CD4-positive, alpha-beta T cell (primary cell): ENCODE measurements at regions not wholly inside any gene's neighbourhood (a gene's known extent, or its start where the extent isn't known, plus 50 kb on each side); places are given as distances from the start of the nearest gene placed in this dataset.

Source experiments
- ATAC-seq: fragments of 200-7000 bp; cut with Tn5 transposase; one replicate; pipeline ENCODE4 v1.10.0; 2022; ENCODE audit warnings: mild to moderate bottlenecking; ENCODE audit not compliant: poor library complexity
- CTCF ChIA-PET: fragments of 350-600 bp; sonication (Branson Sonifier 250); formaldehyde crosslinking; loops from one replicate; lab custom pipeline; 2021; ENCODE audit warnings: antibody characterized with exemption, inconsistent platforms; lab: Charles Lee
- POLR2A ChIA-PET: fragments of 350-600 bp; sonication (Branson Sonifier 250); formaldehyde crosslinking; loops from one replicate; lab custom pipeline; 2021; ENCODE audit warnings: antibody characterized with exemption, inconsistent platforms; lab: Charles Lee
- DNase-seq, 14 experiments: peaks; one replicate each; pipeline ENCODE4 v3.0.0-alpha.2; 2013 to 2020; ENCODE audit warnings: mixed read lengths in 2 of 14
- H3K27ac ChIP-seq, 2 donors: one replicate each; pipeline versions ENCODE4 v1.5.1 to v1.7.0; 2013; ENCODE audit warnings: low read length in 2 of 2, low read depth in 1 of 2, mild to moderate bottlenecking in 1 of 2
- H3K27me3 ChIP-seq, 2 experiments: 1 replicate in 1 of 2; 2 replicates in 1 of 2; pipeline versions ENCODE4 v1.6.1 to v1.7.0; 2013; ENCODE audit warnings: low read length in 2 of 2, control low read depth in 1 of 2, mild to moderate bottlenecking in 1 of 2, moderate library complexity in 1 of 2; ENCODE audit not compliant: insufficient read depth in 2 of 2, control insufficient read depth in 1 of 2
- H3K36me3 ChIP-seq: one replicate; pipeline ENCODE4 v1.6.1; 2013; ENCODE audit warnings: low read length, control low read depth; ENCODE audit not compliant: insufficient read depth
- H3K4me1 ChIP-seq: one replicate; pipeline ENCODE4 v1.6.1; 2013; ENCODE audit warnings: low read length, control low read depth; ENCODE audit not compliant: insufficient read depth
- H3K4me3 ChIP-seq: one replicate; pipeline ENCODE4 v1.5.1; 2013; ENCODE audit warnings: mild to moderate bottlenecking, low read length, moderate library complexity
- H3K9me3 ChIP-seq, 2 experiments: 1 replicate in 1 of 2; 2 replicates in 1 of 2; pipeline versions ENCODE4 v1.6.1 to v1.7.0; 2013; ENCODE audit warnings: low read length in 2 of 2, mild to moderate bottlenecking in 2 of 2, control low read depth in 1 of 2, moderate library complexity in 1 of 2; ENCODE audit not compliant: control insufficient read depth in 1 of 2, insufficient read depth in 1 of 2
- H3K27ac Mint-ChIP-seq: one replicate; pipeline ENCODE4 v1.8.0; 2020; ENCODE audit warnings: mixed read lengths
- H3K27me3 Mint-ChIP-seq: one replicate; pipeline ENCODE4 v1.8.0; 2021; ENCODE audit warnings: mixed read lengths
- H3K36me3 Mint-ChIP-seq: one replicate; pipeline ENCODE4 v1.8.0; 2021; ENCODE audit warnings: low read depth, mixed read lengths
- H3K4me1 Mint-ChIP-seq: one replicate; pipeline ENCODE4 v1.8.0; 2021; ENCODE audit warnings: low read depth, mixed read lengths
- H3K4me3 Mint-ChIP-seq: one replicate; pipeline ENCODE4 v1.8.0; 2020; ENCODE audit warnings: mild to moderate bottlenecking, mixed read lengths
- H3K9me3 Mint-ChIP-seq: one replicate; pipeline ENCODE4 v1.8.0; 2020; ENCODE audit warnings: mixed read lengths
- intact Hi-C, 2 experiments: fragments of 100-400 bp; cut with DNase I in 1 of 2; cut with micrococcal nuclease in 1 of 2; formaldehyde crosslinking; loops; one replicate each; pipeline versions ENCODE4 v1.15.1 to v1.9.0; 2023 to 2025; cut with DNase I, micrococcal nuclease
- TF ChIP-seq, protein P1 (sequence below): fragments of 200-600 bp; IDR thresholded peaks from one replicate; pipeline ENCODE4 v1.8.0; 2022; ENCODE audit warnings: antibody characterized with exemption, mild to moderate bottlenecking

DNA sequence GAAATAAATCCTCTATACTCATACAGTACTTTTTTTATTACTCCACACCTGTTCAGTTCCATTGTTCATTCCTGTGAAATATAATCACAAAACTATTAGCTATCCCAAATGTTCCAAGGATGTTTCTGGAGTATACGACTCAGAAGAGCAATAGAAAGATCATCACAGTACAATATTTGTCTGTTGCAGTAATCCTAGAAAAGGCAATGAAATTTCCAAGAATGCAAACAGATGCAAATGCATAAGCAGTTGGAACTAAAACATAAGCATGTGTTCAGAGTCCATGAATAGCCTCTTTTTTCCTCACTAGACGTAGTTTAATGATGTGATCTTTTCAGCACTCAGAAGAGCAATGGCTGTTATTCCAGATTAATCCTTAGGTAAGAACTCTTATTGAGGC, 55.2 kb downstream of the RTL3 start:
- no peaks in the 10 kb centered on the region for H3K9me3 ChIP-seq
- no peaks in the 10 kb centered on the region for H3K36me3 ChIP-seq
- no peak overlapping the region for H3K27ac ChIP-seq
- H3K4me1 ChIP-seq, result no peaks in the 10 kb centered on the region
- ChIA-PET CTCF (no interaction called here), POLR2A (interaction anchor here (0.6 kb wide), 2 partner anchors 138 to 1519 kb away, joined by 3 to 4 read pairs; no protein-coding TSS in a partner anchor)
- ATAC-seq, result no peak
- H3K36me3 Mint-ChIP-seq, result no peaks in the 10 kb centered on the region
- no peak overlapping the region for H3K4me3 Mint-ChIP-seq
- H3K27me3 Mint-ChIP-seq, result no peaks in the 10 kb centered on the region
- DNase-seq, result no peak
- intact Hi-C loops, result no loop called here
- H3K4me1 Mint-ChIP-seq, result no peaks in the 10 kb centered on the region
- TF ChIP-seq, protein P1, sequence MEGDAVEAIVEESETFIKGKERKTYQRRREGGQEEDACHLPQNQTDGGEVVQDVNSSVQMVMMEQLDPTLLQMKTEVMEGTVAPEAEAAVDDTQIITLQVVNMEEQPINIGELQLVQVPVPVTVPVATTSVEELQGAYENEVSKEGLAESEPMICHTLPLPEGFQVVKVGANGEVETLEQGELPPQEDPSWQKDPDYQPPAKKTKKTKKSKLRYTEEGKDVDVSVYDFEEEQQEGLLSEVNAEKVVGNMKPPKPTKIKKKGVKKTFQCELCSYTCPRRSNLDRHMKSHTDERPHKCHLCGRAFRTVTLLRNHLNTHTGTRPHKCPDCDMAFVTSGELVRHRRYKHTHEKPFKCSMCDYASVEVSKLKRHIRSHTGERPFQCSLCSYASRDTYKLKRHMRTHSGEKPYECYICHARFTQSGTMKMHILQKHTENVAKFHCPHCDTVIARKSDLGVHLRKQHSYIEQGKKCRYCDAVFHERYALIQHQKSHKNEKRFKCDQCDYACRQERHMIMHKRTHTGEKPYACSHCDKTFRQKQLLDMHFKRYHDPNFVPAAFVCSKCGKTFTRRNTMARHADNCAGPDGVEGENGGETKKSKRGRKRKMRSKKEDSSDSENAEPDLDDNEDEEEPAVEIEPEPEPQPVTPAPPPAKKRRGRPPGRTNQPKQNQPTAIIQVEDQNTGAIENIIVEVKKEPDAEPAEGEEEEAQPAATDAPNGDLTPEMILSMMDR, result no peak
- H3K4me3 ChIP-seq, result no peak overlapping the region
- H3K27me3 ChIP-seq, result no peaks in the 10 kb centered on the region
- no peak overlapping the region for H3K27ac Mint-ChIP-seq
- no peaks in the 10 kb centered on the region for H3K9me3 Mint-ChIP-seq

- Histone ChIP-seq H3K4me3 (no peak overlapping the region), H3K27me3 (no peaks in the 10 kb centered on the region), H3K4me1 (no peaks in the 10 kb centered on the region), H3K36me3 (no peaks in the 10 kb centered on the region), H3K9me3 (no peaks in the 10 kb centered on the region), H3K27ac (no peak overlapping the region)
- Mint-ChIP-seq H3K27ac (no peak overlapping the region), H3K4me1 (no peaks in the 10 kb centered on the region), H3K27me3 (no peaks in the 10 kb centered on the region), H3K4me3 (no peak overlapping the region), H3K36me3 (no peaks in the 10 kb centered on the region), H3K9me3 (peaks cover 3% of the 10 kb centered on the region)
- intact Hi-C loops, result no loop called here
- DNase-seq (peak in 1 of 14 experiments; percentile 3), ATAC-seq (no peak)
- TF ChIP-seq, protein P1, result no peak
- CTCF ChIA-PET, result no interaction called here
- POLR2A ChIA-PET, result no interaction called here
Measured at GRCh38 chrX:78595901-78596502, 63.1 kb downstream of the RTL3 start.

GRCh38 chrX:78593701-78594100, 65.4 kb downstream of the RTL3 start:
- Histone ChIP-seq H3K4me3 (no peak overlapping the region), H3K4me1 (no peaks in the 10 kb centered on the region), H3K9me3 (no peaks in the 10 kb centered on the region), H3K27me3 (no peaks in the 10 kb centered on the region), H3K36me3 (no peaks in the 10 kb centered on the region), H3K27ac (no peak overlapping the region)
- H3K4me1 Mint-ChIP-seq, result no peaks in the 10 kb centered on the region
- POLR2A ChIA-PET, result interaction anchor here (0.6 kb wide), 1 partner anchor 65 kb away, joined by 3 read pairs; no protein-coding TSS in a partner anchor
- CTCF ChIA-PET, result no interaction called here
- H3K4me3 Mint-ChIP-seq, result no peak overlapping the region
- intact Hi-C loops, result no loop called here
- no peaks in the 10 kb centered on the region for H3K36me3 Mint-ChIP-seq
- no peaks in the 10 kb centered on the region for H3K27me3 Mint-ChIP-seq
- no peak for DNase-seq
- no peak overlapping the region for H3K27ac Mint-ChIP-seq
- peaks cover 3% of the 10 kb centered on the region for H3K9me3 Mint-ChIP-seq
- TF ChIP-seq, protein P1, result no peak
- no peak for ATAC-seq
